Mucosa of descending colon (tissue), 3 donors: ENCODE measurements at regions not wholly inside any gene's neighbourhood (a gene's known extent, or its start where the extent isn't known, plus 50 kb on each side); places are given as distances from the start of the nearest gene placed in this dataset.

ENCODE experiments used
- ATAC-seq: fragments of 200-7000 bp; cut with Tn5 transposase; one replicate; pipeline ENCODE4 v1.9.1; 2020; ENCODE audit warnings: mild to moderate bottlenecking, moderate library complexity
- DNase-seq, 3 donors: peaks; one replicate each; pipeline ENCODE4 v3.0.0-alpha.2; 2020
- H3K36me3 ChIP-seq: fragments of 200-600 bp; one replicate; pipeline ENCODE4 v1.8.0; 2021; ENCODE audit warnings: low read depth, mild to moderate bottlenecking
- H3K4me1 ChIP-seq: fragments of 200-600 bp; one replicate; pipeline ENCODE4 v1.8.0; 2021; ENCODE audit warnings: low read depth, mild to moderate bottlenecking
- H3K4me3 ChIP-seq: fragments of 200-600 bp; one replicate; pipeline ENCODE4 v1.8.0; 2021; ENCODE audit warnings: mild to moderate bottlenecking
- H3K9me3 ChIP-seq: fragments of 200-600 bp; one replicate; pipeline ENCODE4 v1.8.0; 2021; ENCODE audit warnings: mild to moderate bottlenecking
- intact Hi-C, 2 donors: fragments of 100-400 bp; cut with DNase I in 1 of 2; cut with micrococcal nuclease in 1 of 2; formaldehyde crosslinking; loops; one replicate each; pipeline versions ENCODE4 v1.11.0 to v1.11.1; 2022; cut with DNase I, micrococcal nuclease
- TF ChIP-seq, protein P1 (sequence below): fragments of 200-600 bp; IDR thresholded peaks from one replicate; pipeline ENCODE4 v1.8.0; 2022; ENCODE audit warnings: antibody characterized with exemption, mild to moderate bottlenecking
- donor health status: DM: no; HTN: no; CAD: no; lungs with moderate emphysema.
- donor health status: DM: no; HTN: no; CAD: no.
- donor health status: DM: no; HTN: yes; CAD: no.

DNA sequence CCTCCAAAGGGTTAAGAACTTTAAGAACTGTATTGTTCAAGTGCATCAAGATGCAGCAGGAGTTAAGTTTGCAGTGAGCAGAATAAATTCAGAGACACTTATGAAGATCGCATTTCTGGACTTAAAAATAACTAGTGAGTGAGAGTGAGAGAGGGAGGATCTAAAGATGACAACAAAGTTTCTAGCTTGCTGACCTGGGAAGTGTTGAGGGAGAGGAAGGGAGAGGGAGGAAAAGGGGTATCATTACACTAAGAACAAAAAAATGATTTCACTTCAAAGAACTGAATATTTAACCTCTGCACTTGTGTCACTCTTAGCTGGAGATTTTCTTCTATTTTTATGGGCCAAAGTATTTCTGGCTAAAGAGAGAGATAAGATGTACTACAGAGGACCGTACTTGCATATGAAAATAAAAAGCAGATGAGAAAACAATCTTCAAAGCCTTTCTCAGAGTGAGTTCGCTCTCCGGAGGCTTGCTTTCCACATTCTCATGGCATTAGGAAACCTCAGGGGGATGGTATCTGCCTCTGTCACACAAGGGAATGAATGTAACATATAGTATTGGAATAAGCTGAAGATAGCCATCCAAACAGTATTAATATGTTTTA, 91.4 kb upstream of the TJP1 start:
- no peak overlapping the region for H3K4me3 ChIP-seq
- DNase-seq (no peak), ATAC-seq (no peak)
- H3K9me3 ChIP-seq = no peaks in the 10 kb centered on the region
- no peaks in the 10 kb centered on the region for H3K36me3 ChIP-seq
- TF ChIP-seq, protein P1, sequence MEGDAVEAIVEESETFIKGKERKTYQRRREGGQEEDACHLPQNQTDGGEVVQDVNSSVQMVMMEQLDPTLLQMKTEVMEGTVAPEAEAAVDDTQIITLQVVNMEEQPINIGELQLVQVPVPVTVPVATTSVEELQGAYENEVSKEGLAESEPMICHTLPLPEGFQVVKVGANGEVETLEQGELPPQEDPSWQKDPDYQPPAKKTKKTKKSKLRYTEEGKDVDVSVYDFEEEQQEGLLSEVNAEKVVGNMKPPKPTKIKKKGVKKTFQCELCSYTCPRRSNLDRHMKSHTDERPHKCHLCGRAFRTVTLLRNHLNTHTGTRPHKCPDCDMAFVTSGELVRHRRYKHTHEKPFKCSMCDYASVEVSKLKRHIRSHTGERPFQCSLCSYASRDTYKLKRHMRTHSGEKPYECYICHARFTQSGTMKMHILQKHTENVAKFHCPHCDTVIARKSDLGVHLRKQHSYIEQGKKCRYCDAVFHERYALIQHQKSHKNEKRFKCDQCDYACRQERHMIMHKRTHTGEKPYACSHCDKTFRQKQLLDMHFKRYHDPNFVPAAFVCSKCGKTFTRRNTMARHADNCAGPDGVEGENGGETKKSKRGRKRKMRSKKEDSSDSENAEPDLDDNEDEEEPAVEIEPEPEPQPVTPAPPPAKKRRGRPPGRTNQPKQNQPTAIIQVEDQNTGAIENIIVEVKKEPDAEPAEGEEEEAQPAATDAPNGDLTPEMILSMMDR = no peak
- H3K4me1 ChIP-seq = peaks cover 4% of the 10 kb centered on the region
- intact Hi-C loops = no loop called here

DNA sequence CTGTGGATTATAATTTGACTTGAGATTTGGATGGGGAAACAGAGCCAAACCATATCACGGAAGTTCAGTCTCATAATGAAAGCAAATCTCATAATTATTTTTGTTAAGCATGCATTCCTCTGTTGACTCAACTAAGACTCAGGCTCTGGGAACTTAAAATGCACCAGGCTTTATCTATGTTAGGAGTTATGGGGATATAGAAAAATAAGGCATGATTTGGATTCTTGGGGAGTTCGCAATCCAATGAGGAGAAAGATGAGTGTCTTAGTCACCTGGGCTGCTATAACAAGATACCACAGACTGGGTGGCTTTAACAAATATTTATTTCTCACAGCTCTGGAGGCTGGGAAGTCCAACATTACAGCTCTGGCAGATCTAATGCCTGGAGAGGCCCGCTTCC, 89.4 kb upstream of the TJP1 start:
- DNase-seq = no peak
- no peaks in the 10 kb centered on the region for H3K36me3 ChIP-seq
- TF ChIP-seq, protein P1 = no peak
- no peak overlapping the region for H3K4me3 ChIP-seq
- intact Hi-C loops = no loop called here
- peaks cover 4% of the 10 kb centered on the region for H3K4me1 ChIP-seq
- H3K9me3 ChIP-seq = no peaks in the 10 kb centered on the region
- no peak for ATAC-seq

DNA sequence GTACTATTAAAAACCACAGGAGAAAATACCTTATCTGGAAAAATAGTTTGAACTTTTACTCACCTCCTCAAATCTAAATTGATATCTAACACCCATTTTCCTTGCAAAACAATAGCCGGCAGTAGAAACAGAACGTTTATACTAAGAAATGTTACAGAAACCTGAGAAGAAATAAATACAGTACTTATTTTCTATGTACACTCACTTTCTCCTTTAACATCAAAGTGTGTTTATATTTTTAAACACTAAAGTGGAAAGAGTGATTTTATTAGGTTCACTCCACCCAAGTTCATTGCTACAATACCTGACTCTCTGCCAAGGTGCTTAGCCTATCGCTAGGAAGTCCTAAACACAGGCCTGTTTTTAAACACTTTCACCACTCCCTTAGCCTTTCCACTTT, 87.8 kb upstream of the TJP1 start:
- Histone ChIP-seq H3K4me3 (no peak overlapping the region), H3K4me1 (peaks cover 4% of the 10 kb centered on the region), H3K36me3 (no peaks in the 10 kb centered on the region), H3K9me3 (no peaks in the 10 kb centered on the region)
- TF ChIP-seq, protein P1 = no peak
- intact Hi-C loops = no loop called here
- DNase-seq = peak in 1 of 3 donors; percentile 70
- peak; percentile 90 for ATAC-seq

- ATAC-seq (no peak), DNase-seq (no peak)
- H3K9me3 ChIP-seq = no peaks in the 10 kb centered on the region
- TF ChIP-seq, protein P1 = no peak
- intact Hi-C loops = no loop called here
- no peaks in the 10 kb centered on the region for H3K36me3 ChIP-seq
- no peaks in the 10 kb centered on the region for H3K4me1 ChIP-seq
- no peak overlapping the region for H3K4me3 ChIP-seq
Measured at GRCh38 chr15:29904757-29905417, 82.6 kb upstream of the TJP1 start.

DNA sequence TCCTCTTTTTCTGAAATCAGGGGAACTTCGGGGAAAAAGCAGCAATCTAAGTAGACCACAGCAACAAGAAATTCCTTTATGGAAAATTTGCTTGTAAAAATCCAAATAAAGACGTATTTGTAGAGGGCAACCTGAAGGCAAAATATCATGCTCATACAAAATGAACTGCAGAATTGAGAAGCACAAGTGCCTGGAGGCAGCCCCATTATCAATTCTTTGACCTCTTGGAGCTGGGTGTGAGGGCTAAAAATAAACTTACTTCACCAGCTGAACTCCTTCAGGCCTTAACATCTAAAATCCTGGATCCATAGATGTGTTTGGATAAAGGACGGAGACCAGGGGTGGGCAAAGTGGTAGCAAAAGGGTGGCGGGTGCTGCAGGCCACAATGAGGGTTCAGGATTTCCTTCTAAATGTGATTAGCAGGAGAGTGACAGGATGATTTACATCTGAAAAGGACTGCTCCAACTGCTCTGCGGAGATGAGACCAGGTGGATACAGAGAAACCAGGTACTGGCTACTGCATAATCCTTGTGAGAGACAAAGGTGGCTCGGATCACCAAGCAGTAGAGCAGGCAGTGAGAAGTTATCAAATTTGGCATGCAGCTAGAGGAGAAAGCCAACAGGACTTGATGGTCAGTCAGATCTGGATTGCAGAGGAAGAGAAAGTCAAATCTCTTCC, 81.7 kb upstream of the TJP1 start:
- intact Hi-C loops = no loop called here
- no peaks in the 10 kb centered on the region for H3K9me3 ChIP-seq
- no peaks in the 10 kb centered on the region for H3K4me1 ChIP-seq
- H3K36me3 ChIP-seq = no peaks in the 10 kb centered on the region
- H3K4me3 ChIP-seq = no peak overlapping the region
- DNase-seq (no peak), ATAC-seq (no peak)
- TF ChIP-seq, protein P1 = no peak
